A673 (cell line): ENCODE measurements at regions not wholly inside any gene's neighbourhood (a gene's known extent, or its start where the extent isn't known, plus 50 kb on each side); places are given as distances from the start of the nearest gene placed in this dataset.

Experiments
- CTCF ChIP-seq: fragments of 300-800, 200-600 bp; sonication (generic); conservative IDR thresholded peaks from 2 replicates; pipeline ENCODE4 v1.5.1; 2017; ENCODE audit warnings: low read depth, mild to moderate bottlenecking, antibody characterized with exemption, low read length, moderate library complexity, mixed read lengths
- EZH2 ChIP-seq: fragments of 200-600 bp; sonication (generic); IDR thresholded peaks from 2 replicates; pipeline ENCODE4 v1.6.1; 2017; ENCODE audit warnings: borderline replicate concordance, low read depth, mild to moderate bottlenecking, mixed read lengths, antibody characterized with exemption, low read length; ENCODE audit not compliant: poor library complexity, severe bottlenecking

- TF ChIP-seq CTCF (no peak), EZH2 (no peak)
These were observed 418.1 kb downstream of the BCOR start for GRCh38 chrX:39679497-39680157.
